ENCODE measurements at regions not wholly inside any gene's neighbourhood (a gene's known extent, or its start where the extent isn't known, plus 50 kb on each side); places are given as distances from the start of the nearest gene placed in this dataset.

GRCh38 chr7:142405122-142405765 lies 147.4 kb upstream of the PRSS58 start:
- DNase-seq = no peak
- Histone ChIP-seq H3K36me3 (ENCODE audit: low read depth, missing control alignments) (no peaks in the 10 kb centered on the region), H3K4me1 (no peaks in the 10 kb centered on the region), H3K27me3 (no peaks in the 10 kb centered on the region), H3K27ac (no peak overlapping the region), H3K4me3 (no peak overlapping the region), H3K9me3 (no peaks in the 10 kb centered on the region)
- TF ChIP-seq POLR2A (IDR thresholded peaks at IDR 0.05) = no peak
- TF ChIP-seq, protein P1, sequence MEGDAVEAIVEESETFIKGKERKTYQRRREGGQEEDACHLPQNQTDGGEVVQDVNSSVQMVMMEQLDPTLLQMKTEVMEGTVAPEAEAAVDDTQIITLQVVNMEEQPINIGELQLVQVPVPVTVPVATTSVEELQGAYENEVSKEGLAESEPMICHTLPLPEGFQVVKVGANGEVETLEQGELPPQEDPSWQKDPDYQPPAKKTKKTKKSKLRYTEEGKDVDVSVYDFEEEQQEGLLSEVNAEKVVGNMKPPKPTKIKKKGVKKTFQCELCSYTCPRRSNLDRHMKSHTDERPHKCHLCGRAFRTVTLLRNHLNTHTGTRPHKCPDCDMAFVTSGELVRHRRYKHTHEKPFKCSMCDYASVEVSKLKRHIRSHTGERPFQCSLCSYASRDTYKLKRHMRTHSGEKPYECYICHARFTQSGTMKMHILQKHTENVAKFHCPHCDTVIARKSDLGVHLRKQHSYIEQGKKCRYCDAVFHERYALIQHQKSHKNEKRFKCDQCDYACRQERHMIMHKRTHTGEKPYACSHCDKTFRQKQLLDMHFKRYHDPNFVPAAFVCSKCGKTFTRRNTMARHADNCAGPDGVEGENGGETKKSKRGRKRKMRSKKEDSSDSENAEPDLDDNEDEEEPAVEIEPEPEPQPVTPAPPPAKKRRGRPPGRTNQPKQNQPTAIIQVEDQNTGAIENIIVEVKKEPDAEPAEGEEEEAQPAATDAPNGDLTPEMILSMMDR (IDR thresholded peaks at IDR 0.05) = no peak
- 91 to 92% methylated on average over 7 of the region's 7 CpGs for WGBS, 2 donors
- intact Hi-C loops (cut with DNase I; ENCODE audit: low total_unique reads) = no loop called here

GRCh38 chr7:142401951-142402350 lies 144.1 kb upstream of the PRSS58 start:
- intact Hi-C loops (cut with DNase I; ENCODE audit: low total_unique reads) = no loop called here
- 88 to 92% methylated on average over 3 of the region's 3 CpGs for WGBS, 2 donors
- Histone ChIP-seq H3K27me3 (no peaks in the 10 kb centered on the region), H3K27ac (no peak overlapping the region), H3K4me1 (no peaks in the 10 kb centered on the region), H3K9me3 (no peaks in the 10 kb centered on the region), H3K4me3 (no peak overlapping the region), H3K36me3 (ENCODE audit: low read depth, missing control alignments) (no peaks in the 10 kb centered on the region)
- TF ChIP-seq, protein P1 (IDR thresholded peaks at IDR 0.05) = no peak
- no peak for TF ChIP-seq POLR2A (IDR thresholded peaks at IDR 0.05)
- DNase-seq = no peak

DNA sequence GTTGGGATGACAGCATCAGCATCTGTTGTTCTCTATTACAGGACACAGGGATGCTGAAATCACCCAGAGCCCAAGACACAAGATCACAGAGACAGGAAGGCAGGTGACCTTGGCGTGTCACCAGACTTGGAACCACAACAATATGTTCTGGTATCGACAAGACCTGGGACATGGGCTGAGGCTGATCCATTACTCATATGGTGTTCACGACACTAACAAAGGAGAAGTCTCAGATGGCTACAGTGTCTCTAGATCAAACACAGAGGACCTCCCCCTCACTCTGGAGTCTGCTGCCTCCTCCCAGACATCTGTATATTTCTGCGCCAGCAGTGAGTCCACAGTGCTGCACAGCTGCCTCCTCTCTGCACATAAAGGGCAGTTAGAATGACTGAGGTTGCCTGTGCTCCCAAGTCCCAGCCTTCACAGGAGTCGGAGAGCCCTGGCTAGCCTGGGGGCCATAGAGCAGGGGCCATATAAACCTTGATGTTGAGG lies 142.2 kb upstream of the PRSS58 start:
- TF ChIP-seq, protein P1 (IDR thresholded peaks at IDR 0.05) = no peak
- no peak for TF ChIP-seq POLR2A (IDR thresholded peaks at IDR 0.05)
- intact Hi-C loops (cut with DNase I; ENCODE audit: low total_unique reads) = no loop called here
- Histone ChIP-seq H3K36me3 (ENCODE audit: low read depth, missing control alignments) (no peaks in the 10 kb centered on the region), H3K27ac (no peak overlapping the region), H3K4me3 (no peak overlapping the region), H3K9me3 (no peaks in the 10 kb centered on the region), H3K4me1 (no peaks in the 10 kb centered on the region), H3K27me3 (no peaks in the 10 kb centered on the region)
- WGBS, 2 donors = 68 to 81% methylated on average over 4 to 5 of the region's 5 CpGs
- no peak for DNase-seq

GRCh38 chr7:142391191-142391992 lies 133.5 kb upstream of the PRSS58 start:
- intact Hi-C loops (cut with DNase I; ENCODE audit: low total_unique reads) = no loop called here
- peak; percentile 39 for DNase-seq
- 78 to 89% methylated on average over 4 to 6 of the region's 6 CpGs for WGBS, 2 donors
- no peaks in the 10 kb centered on the region for H3K9me3 ChIP-seq
- no peaks in the 10 kb centered on the region for H3K4me1 ChIP-seq
- no peaks in the 10 kb centered on the region for H3K27me3 ChIP-seq
- TF ChIP-seq, protein P1 (IDR thresholded peaks at IDR 0.05) = peak in 1 of 3 experiments; percentile 42
- no peak for TF ChIP-seq POLR2A (IDR thresholded peaks at IDR 0.05)
- no peak overlapping the region for H3K27ac ChIP-seq
- H3K4me3 ChIP-seq = no peak overlapping the region
- H3K36me3 ChIP-seq (ENCODE audit: low read depth, missing control alignments) = no peaks in the 10 kb centered on the region

Measured in testis (tissue), 2 donors.